ENCODE measurements at regions not wholly inside any gene's neighbourhood (a gene's known extent, or its start where the extent isn't known, plus 50 kb on each side); places are given as distances from the start of the nearest gene placed in this dataset.

- TF ChIP-seq CTCF (IDR thresholded peaks at IDR 0.05) (no peak), POLR2A (IDR thresholded peaks at IDR 0.05) (no peak)
Measured at GRCh38 chr1:204758601-204759000, 73.1 kb upstream of the LRRN2 start.
